NAMALWA (cell line): ENCODE measurements at regions not wholly inside any gene's neighbourhood (a gene's known extent, or its start where the extent isn't known, plus 50 kb on each side); places are given as distances from the start of the nearest gene placed in this dataset.

Experiments
- DNase-seq: peaks from one replicate; pipeline ENCODE4 v3.0.0-alpha.2; 2015; ENCODE audit warnings: low spot score

GRCh38 chr1:238546118-238546517 lies 655.4 kb upstream of the ZP4 start:
- DNase-seq: no peak

GRCh38 chr1:238537641-238538040 lies 646.9 kb upstream of the ZP4 start:
- no peak for DNase-seq

- no peak for DNase-seq
Observed at GRCh38 chr1:238530209-238530851, 639.6 kb upstream of the ZP4 start.

GRCh38 chr1:238517711-238518110 lies 627.0 kb upstream of the ZP4 start:
- no peak for DNase-seq

- DNase-seq: no peak
Observed at GRCh38 chr1:238501290-238501689, 610.6 kb upstream of the ZP4 start.

GRCh38 chr1:238499021-238499420 lies 608.3 kb upstream of the ZP4 start:
- DNase-seq: no peak

- no peak for DNase-seq
Observed at GRCh38 chr1:238492271-238492670, 601.5 kb upstream of the ZP4 start.

- DNase-seq: no peak
Observed at GRCh38 chr1:238491265-238491664, 600.5 kb upstream of the ZP4 start.

- no peak for DNase-seq
Observed at GRCh38 chr1:238489006-238489405, 598.3 kb upstream of the ZP4 start.

- no peak for DNase-seq
Observed at GRCh38 chr1:238488401-238488800, 597.7 kb upstream of the ZP4 start.

- DNase-seq: no peak
Observed at GRCh38 chr1:238487931-238488330, 597.2 kb upstream of the ZP4 start.

- no peak for DNase-seq
Observed at GRCh38 chr1:238485912-238486209, 595.1 kb upstream of the ZP4 start.

- no peak for DNase-seq
Observed at GRCh38 chr1:238485057-238485911, 594.6 kb upstream of the ZP4 start.

GRCh38 chr1:238484121-238484520 lies 593.4 kb upstream of the ZP4 start:
- DNase-seq: no peak

- DNase-seq: no peak
Observed at GRCh38 chr1:238476841-238477240, 586.1 kb upstream of the ZP4 start.

- DNase-seq: no peak
Observed at GRCh38 chr1:238475712-238476111, 585.0 kb upstream of the ZP4 start.

- no peak for DNase-seq
Observed at GRCh38 chr1:238474263-238474662, 583.5 kb upstream of the ZP4 start.

GRCh38 chr1:238469146-238469631 lies 578.5 kb upstream of the ZP4 start:
- DNase-seq: no peak

GRCh38 chr1:238468068-238468467 lies 577.3 kb upstream of the ZP4 start:
- DNase-seq: no peak

- DNase-seq: no peak
Observed at GRCh38 chr1:238466459-238466858, 575.7 kb upstream of the ZP4 start.

GRCh38 chr1:238465449-238465848 lies 574.7 kb upstream of the ZP4 start:
- no peak for DNase-seq

- DNase-seq: no peak
Observed at GRCh38 chr1:238458899-238459298, 568.2 kb upstream of the ZP4 start.

GRCh38 chr1:238457610-238458009 lies 566.9 kb upstream of the ZP4 start:
- no peak for DNase-seq
